ENCODE measurements at regions not wholly inside any gene's neighbourhood (a gene's known extent, or its start where the extent isn't known, plus 50 kb on each side); places are given as distances from the start of the nearest gene placed in this dataset.

GRCh38 chr11:95534809-95535208 is 254.8 kb downstream of the FAM76B start:
- DNase-seq, result no peak
- Histone ChIP-seq H4K20me1 (ENCODE audit: insufficient read depth) (no peaks in the 10 kb centered on the region), H3K27ac (ENCODE audit: low read depth in 2 of 2, low read length in 1 of 2) (no peak overlapping the region), H3K4me3 (ENCODE audit: low read depth in 2 of 2, low read length in 1 of 2) (no peak overlapping the region), H3K4me2 (no peak overlapping the region), H3K9ac (no peak overlapping the region), H3K4me1 (ENCODE audit: control insufficient read depth in 1 of 2, insufficient read depth in 2 of 2, low read depth in 1 of 2, low read length in 1 of 2) (no peaks in the 10 kb centered on the region), H3K27me3 (ENCODE audit: insufficient read depth) (no peaks in the 10 kb centered on the region), H3K36me3 (replicated peaks in 1 of 2; ENCODE audit: control insufficient read depth in 1 of 2, insufficient read depth in 2 of 2, low read length in 1 of 2) (no peaks in the 10 kb centered on the region), H2AFZ (ENCODE audit: low read depth) (no peak overlapping the region), H3K79me2 (ENCODE audit: insufficient read depth) (no peaks in the 10 kb centered on the region), H3K9me3 (no peaks in the 10 kb centered on the region), H3F3A (replicated peaks; ENCODE audit: insufficient read depth) (no peaks in the 10 kb centered on the region), H3K9me2 (no peaks in the 10 kb centered on the region)
- ChIA-PET CTCF (no interaction called here), POLR2A (no interaction called here)
- TF ChIP-seq YY1 (IDR thresholded peaks at IDR 0.05; ENCODE audit: low read depth), result no peak
- TF ChIP-seq NRF1 (IDR thresholded peaks at IDR 0.05; ENCODE audit: low read depth, low read length), result no peak
- no peak for TF ChIP-seq RAD21 (IDR thresholded peaks at IDR 0.05; ENCODE audit: low read length)

- Histone ChIP-seq H3K27me3 (ENCODE audit: insufficient read depth) (no peaks in the 10 kb centered on the region), H3K4me2 (no peak overlapping the region), H3K36me3 (replicated peaks in 1 of 2; ENCODE audit: control insufficient read depth in 1 of 2, insufficient read depth in 2 of 2, low read length in 1 of 2) (no peaks in the 10 kb centered on the region), H3K4me3 (ENCODE audit: low read depth in 2 of 2, low read length in 1 of 2) (no peak overlapping the region), H3K27ac (ENCODE audit: low read depth in 2 of 2, low read length in 1 of 2) (no peak overlapping the region), H3K9ac (no peak overlapping the region), H2AFZ (ENCODE audit: low read depth) (no peak overlapping the region), H3K9me2 (no peaks in the 10 kb centered on the region), H3K79me2 (ENCODE audit: insufficient read depth) (no peaks in the 10 kb centered on the region), H4K20me1 (ENCODE audit: insufficient read depth) (no peaks in the 10 kb centered on the region), H3F3A (replicated peaks; ENCODE audit: insufficient read depth) (no peaks in the 10 kb centered on the region), H3K9me3 (no peaks in the 10 kb centered on the region), H3K4me1 (ENCODE audit: control insufficient read depth in 1 of 2, insufficient read depth in 2 of 2, low read depth in 1 of 2, low read length in 1 of 2) (no peaks in the 10 kb centered on the region)
- DNase-seq, result no peak
- CTCF ChIA-PET, result no interaction called here
- TF ChIP-seq USF1 (IDR thresholded peaks at IDR 0.05; ENCODE audit: borderline replicate concordance, low read depth), result no peak
- no peak for TF ChIP-seq RXRA (IDR thresholded peaks at IDR 0.05; ENCODE audit: borderline replicate concordance, low read depth)
- no peak for TF ChIP-seq SIN3A (IDR thresholded peaks at IDR 0.05; ENCODE audit: borderline replicate concordance, low read depth, low read length)
- no peak for TF ChIP-seq JUND (IDR thresholded peaks at IDR 0.05)
- TF ChIP-seq GATA2 (CRISPR knock-in tag; IDR thresholded peaks at IDR 0.05), result no peak
- no peak for TF ChIP-seq REST (IDR thresholded peaks at IDR 0.05; ENCODE audit: low read depth, low read length)
- no peak for TF ChIP-seq ELF1 (IDR thresholded peaks at IDR 0.05)
- no peak for TF ChIP-seq RFX5 (IDR thresholded peaks at IDR 0.05; ENCODE audit: low read length)
- no peak for TF ChIP-seq USF2 (IDR thresholded peaks at IDR 0.05; ENCODE audit: borderline replicate concordance, low read depth, low read length)
- no peak for TF ChIP-seq TAF1 (IDR thresholded peaks at IDR 0.05; ENCODE audit: borderline replicate concordance, low read depth, low read length)
- no peak for TF ChIP-seq GABPA (IDR thresholded peaks at IDR 0.05; ENCODE audit: low read depth)
- TF ChIP-seq IRF3 (IDR thresholded peaks at IDR 0.05; ENCODE audit: low read depth, low read length), result no peak
- no peak for TF ChIP-seq PBX3 (IDR thresholded peaks at IDR 0.05)
- TF ChIP-seq MAX (IDR thresholded peaks at IDR 0.05; ENCODE audit: low read depth), result no peak
- TF ChIP-seq YY1 (IDR thresholded peaks at IDR 0.05; ENCODE audit: low read depth), result no peak
- no peak for TF ChIP-seq FOXJ3 (CRISPR knock-in tag; IDR thresholded peaks at IDR 0.05)
- TF ChIP-seq ZBTB33 (IDR thresholded peaks at IDR 0.05; ENCODE audit: borderline replicate concordance, low read depth), result no peak
- POLR2A ChIA-PET, result no interaction called here
- 14% methylated on average over 1 of the region's 1 CpG for WGBS (ENCODE audit: low lambda C conversion rate)
Measured at GRCh38 chr11:95534226-95534625, 255.4 kb downstream of the FAM76B start.
